GM23338 (cell line): ENCODE measurements at regions not wholly inside any gene's neighbourhood (a gene's known extent, or its start where the extent isn't known, plus 50 kb on each side); places are given as distances from the start of the nearest gene placed in this dataset.

Source experiments
- CREB1 ChIP-seq: fragments of 250-450 bp; sonication (Bioruptor Pico); IDR thresholded peaks from 2 replicates; pipeline ENCODE4 v1.5.0; 2020; ENCODE audit warnings: low read depth, mild to moderate bottlenecking, moderate library complexity
- CTCF ChIP-seq, 2 experiments: fragments of 200-600 bp in 1 of 2; sonication (generic) in 1 of 2; conservative IDR thresholded peaks; 2 replicates each; pipeline versions ENCODE4 v1.5.1 to v1.6.1; 2016 to 2017; ENCODE audit warnings: antibody characterized with exemption in 2 of 2, low read depth in 2 of 2, mild to moderate bottlenecking in 2 of 2, moderate library complexity in 1 of 2
- ETS1 ChIP-seq: IDR thresholded peaks from 2 replicates; pipeline ENCODE4 v1.6.1; 2016; ENCODE audit warnings: antibody characterized with exemption
- EZH2 ChIP-seq: fragments of 200-600 bp; sonication (generic); IDR thresholded peaks from one replicate; pipeline ENCODE4 v1.8.0; 2017; ENCODE audit warnings: antibody characterized with exemption, mild to moderate bottlenecking, low read depth; ENCODE audit not compliant: unreplicated experiment
- EZH2phosphoT487 ChIP-seq: fragments of 200-600 bp; sonication (generic); IDR thresholded peaks from one replicate; pipeline ENCODE4 v1.8.1; 2018; ENCODE audit warnings: antibody characterized with exemption; ENCODE audit not compliant: unreplicated experiment
- JUNB ChIP-seq: IDR thresholded peaks from one replicate; pipeline ENCODE4 v1.6.1; 2016; ENCODE audit warnings: antibody characterized with exemption; ENCODE audit not compliant: unreplicated experiment
- NANOG ChIP-seq: IDR thresholded peaks from 2 replicates; pipeline ENCODE4 v1.6.1; 2016; ENCODE audit warnings: antibody characterized with exemption, borderline replicate concordance
- POLR2AphosphoS5 ChIP-seq: IDR thresholded peaks from 2 replicates; pipeline ENCODE4 v1.6.1; 2016; ENCODE audit warnings: antibody characterized with exemption, low read depth
- STAT1 ChIP-seq: IDR thresholded peaks from one replicate; pipeline ENCODE4 v1.6.1; 2016; ENCODE audit warnings: antibody characterized with exemption; ENCODE audit not compliant: unreplicated experiment
- ZNF114 ChIP-seq: fragments of 250-450 bp; sonication (Bioruptor Pico); IDR thresholded peaks from 2 replicates; pipeline ENCODE4 v1.5.0; 2020; ENCODE audit warnings: mild to moderate bottlenecking, moderate library complexity
- ZNF331 ChIP-seq: fragments of 250-450 bp; sonication (Bioruptor Pico); IDR thresholded peaks from 2 replicates; pipeline ENCODE4 v1.5.0; 2020; ENCODE audit warnings: low read depth, mild to moderate bottlenecking, moderate library complexity
- ZNF462 ChIP-seq: fragments of 250-450 bp; sonication (Bioruptor Pico); IDR thresholded peaks from 2 replicates; pipeline ENCODE4 v1.5.0; 2020; ENCODE audit warnings: mild to moderate bottlenecking, moderate library complexity

GRCh38 chr3:163368168-163368567 is 1710.1 kb downstream of the SI start (continued):
- TF ChIP-seq ZNF462 (CRISPR knock-in tag) (no peak), JUNB (no peak), ZNF331 (CRISPR knock-in tag) (no peak), NANOG (no peak), CTCF (conservative IDR thresholded peaks at IDR 0.05; ENCODE audit: low read depth in 2 of 2) (no peak), ETS1 (no peak), CREB1 (no peak), EZH2 (no peak), POLR2AphosphoS5 (no peak), ZNF114 (no peak), EZH2phosphoT487 (no peak), STAT1 (no peak)
